Fibroblast of the aortic adventitia (primary cell): ENCODE measurements at regions not wholly inside any gene's neighbourhood (a gene's known extent, or its start where the extent isn't known, plus 50 kb on each side); places are given as distances from the start of the nearest gene placed in this dataset.

Source experiments
- DNase-seq: peaks from one replicate; pipeline ENCODE4 v3.0.0-alpha.2; 2010; ENCODE audit warnings: low read depth
- H3K4me3 ChIP-seq: 2 replicates; pipeline ENCODE4 v1.5.1; 2011; ENCODE audit warnings: low read depth, mild to moderate bottlenecking, control low read depth, low read length, moderate library complexity
- TF ChIP-seq, protein P1 (sequence below): IDR thresholded peaks from 2 replicates; pipeline ENCODE4 v1.5.1; 2011; ENCODE audit warnings: mild to moderate bottlenecking, low read length, control low read depth, inconsistent platforms; ENCODE audit not compliant: insufficient read depth

DNA sequence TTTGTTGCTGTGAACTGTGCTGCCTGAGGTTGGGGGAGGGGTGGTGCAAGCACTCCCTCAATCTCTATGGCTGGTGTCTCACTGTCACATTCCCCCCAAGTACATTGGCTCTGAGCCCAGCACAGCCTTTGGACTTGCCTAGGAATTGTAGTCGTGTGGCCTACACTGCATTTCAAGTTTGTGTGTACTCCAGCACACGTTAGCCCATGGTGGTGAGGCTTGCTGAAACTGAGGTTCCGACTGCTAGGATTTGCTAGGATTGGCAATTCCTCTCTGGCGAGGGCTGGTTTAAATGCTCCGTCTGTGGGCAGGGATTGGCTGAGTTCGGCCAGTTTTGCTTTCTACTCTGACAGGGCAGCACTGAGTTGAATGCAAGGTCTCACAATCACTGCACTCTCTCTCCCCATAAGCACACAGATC, 121.7 kb upstream of the CXXC4 start:
- no peak for DNase-seq
- TF ChIP-seq, protein P1, sequence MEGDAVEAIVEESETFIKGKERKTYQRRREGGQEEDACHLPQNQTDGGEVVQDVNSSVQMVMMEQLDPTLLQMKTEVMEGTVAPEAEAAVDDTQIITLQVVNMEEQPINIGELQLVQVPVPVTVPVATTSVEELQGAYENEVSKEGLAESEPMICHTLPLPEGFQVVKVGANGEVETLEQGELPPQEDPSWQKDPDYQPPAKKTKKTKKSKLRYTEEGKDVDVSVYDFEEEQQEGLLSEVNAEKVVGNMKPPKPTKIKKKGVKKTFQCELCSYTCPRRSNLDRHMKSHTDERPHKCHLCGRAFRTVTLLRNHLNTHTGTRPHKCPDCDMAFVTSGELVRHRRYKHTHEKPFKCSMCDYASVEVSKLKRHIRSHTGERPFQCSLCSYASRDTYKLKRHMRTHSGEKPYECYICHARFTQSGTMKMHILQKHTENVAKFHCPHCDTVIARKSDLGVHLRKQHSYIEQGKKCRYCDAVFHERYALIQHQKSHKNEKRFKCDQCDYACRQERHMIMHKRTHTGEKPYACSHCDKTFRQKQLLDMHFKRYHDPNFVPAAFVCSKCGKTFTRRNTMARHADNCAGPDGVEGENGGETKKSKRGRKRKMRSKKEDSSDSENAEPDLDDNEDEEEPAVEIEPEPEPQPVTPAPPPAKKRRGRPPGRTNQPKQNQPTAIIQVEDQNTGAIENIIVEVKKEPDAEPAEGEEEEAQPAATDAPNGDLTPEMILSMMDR, result no peak
- H3K4me3 ChIP-seq, result no peak overlapping the region

DNA sequence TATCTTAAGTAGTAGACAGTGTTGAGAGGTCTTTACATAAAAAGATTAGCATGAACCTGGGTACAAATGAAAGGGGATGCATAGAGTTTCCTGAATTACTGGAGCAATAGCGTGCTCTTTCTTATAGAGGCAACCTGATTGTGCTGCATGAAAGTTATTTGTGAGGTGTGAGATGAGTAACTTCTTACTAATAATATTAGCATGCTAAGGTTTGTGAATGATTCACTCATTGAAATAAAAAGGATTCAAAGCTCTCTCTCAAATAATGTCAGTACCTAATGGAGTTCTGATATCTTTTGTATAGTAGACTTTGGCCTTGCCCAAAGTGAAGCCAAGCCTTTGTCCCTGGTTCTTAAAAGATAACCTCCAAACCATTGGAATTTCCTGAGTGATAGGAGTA, 131.0 kb upstream of the CXXC4 start:
- TF ChIP-seq, protein P1, result no peak
- no peak for DNase-seq
- no peak overlapping the region for H3K4me3 ChIP-seq

DNA sequence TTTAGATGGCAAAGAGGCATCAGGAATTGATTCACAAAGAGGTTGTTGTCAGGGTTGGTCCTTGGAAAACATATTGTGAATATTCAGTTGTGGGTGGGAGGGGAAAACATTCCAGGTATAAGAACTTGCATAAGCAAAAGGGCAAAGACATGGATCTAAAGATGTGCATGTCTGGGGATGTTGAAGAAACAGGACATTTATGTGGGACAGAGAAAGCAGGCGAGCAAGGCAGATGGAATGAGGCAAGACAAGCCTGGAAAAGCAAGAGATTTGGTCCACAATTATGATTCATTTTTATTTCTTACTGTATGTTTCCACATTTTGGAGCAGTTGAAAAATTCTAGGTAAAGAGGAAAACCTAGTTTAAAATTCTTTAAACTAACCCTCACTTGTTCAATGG, 134.9 kb upstream of the CXXC4 start:
- H3K4me3 ChIP-seq, result no peak overlapping the region
- DNase-seq, result no peak
- TF ChIP-seq, protein P1, result no peak

GRCh38 chr4:104630272-104630671, 135.6 kb upstream of the CXXC4 start:
- H3K4me3 ChIP-seq, result no peak overlapping the region
- TF ChIP-seq, protein P1, result no peak
- no peak for DNase-seq

DNA sequence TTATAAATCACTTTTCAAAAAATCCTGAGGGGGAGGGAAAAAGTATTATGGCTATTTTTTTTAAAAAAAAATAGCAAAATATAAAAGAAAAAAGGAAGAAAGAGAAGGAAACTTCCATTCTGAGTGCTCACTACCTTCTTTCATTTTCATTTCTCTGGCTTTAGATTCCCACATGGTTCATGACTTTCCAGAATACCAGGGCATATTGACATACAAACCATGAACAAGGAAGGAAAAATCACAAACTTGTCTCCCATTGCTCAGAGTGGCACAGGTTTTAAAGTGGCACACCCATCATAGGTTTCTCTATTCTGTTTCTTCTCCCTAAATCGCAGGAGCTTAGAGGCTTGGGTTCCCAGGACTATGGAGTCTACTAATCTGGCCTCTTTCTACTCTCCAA, 136.3 kb upstream of the CXXC4 start:
- TF ChIP-seq, protein P1, result no peak
- H3K4me3 ChIP-seq, result no peak overlapping the region
- DNase-seq, result no peak

GRCh38 chr4:104641418-104641817, 146.7 kb upstream of the CXXC4 start:
- DNase-seq, result no peak
- TF ChIP-seq, protein P1, result no peak
- H3K4me3 ChIP-seq, result no peak overlapping the region

DNA sequence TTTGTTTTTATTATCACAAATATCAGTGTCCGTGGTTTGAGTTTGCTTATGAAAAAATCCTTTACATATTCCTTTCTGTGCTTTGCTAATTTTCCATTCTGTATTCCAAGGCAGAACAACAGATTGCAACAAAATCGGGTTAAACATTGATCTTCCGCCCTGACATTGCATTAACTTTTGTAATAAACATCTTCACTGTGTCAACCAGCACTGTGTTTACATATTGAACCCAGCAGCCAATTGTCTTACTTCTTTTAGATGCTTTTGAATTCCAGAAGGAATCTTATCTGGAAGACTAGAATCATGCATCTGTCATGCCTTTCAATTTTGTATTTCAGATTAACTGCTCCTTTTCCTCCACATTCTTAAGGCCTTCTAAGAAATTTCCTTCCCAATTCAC, 147.8 kb upstream of the CXXC4 start:
- H3K4me3 ChIP-seq, result no peak overlapping the region
- no peak for DNase-seq
- TF ChIP-seq, protein P1, result no peak
